Glomerular visceral epithelial cell (primary cell): ENCODE measurements at regions not wholly inside any gene's neighbourhood (a gene's known extent, or its start where the extent isn't known, plus 50 kb on each side); places are given as distances from the start of the nearest gene placed in this dataset.
"Not testable (repeated sequence)": the region's sequence is repeated elsewhere in the genome, so short reads cannot be mapped to it uniquely, and the experiment has no call there.

ENCODE experiments used
- DNase-seq: peaks from one replicate; pipeline ENCODE4 v3.0.0-alpha.2; 2016; ENCODE audit errors: extremely low spot score

DNA sequence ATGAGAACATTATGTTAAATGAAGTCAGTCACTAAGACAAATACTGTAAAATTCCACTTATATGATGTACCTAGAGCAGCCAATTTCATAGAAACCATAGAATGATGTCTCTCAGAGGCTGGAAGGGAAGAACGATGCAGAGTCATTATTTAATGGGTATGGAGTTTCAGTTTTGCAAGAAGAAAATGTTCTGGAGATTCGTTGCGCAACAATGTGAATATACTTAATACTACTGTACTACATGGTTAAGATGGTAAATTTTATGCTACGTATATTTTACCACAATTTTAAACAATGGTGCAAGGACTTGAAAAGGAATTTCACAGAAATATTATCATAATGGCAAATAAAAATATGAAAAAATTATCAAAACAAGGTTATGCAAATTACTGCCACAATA, 972.6 kb downstream of the KCNMA1 start:
- DNase-seq = no peak

DNA sequence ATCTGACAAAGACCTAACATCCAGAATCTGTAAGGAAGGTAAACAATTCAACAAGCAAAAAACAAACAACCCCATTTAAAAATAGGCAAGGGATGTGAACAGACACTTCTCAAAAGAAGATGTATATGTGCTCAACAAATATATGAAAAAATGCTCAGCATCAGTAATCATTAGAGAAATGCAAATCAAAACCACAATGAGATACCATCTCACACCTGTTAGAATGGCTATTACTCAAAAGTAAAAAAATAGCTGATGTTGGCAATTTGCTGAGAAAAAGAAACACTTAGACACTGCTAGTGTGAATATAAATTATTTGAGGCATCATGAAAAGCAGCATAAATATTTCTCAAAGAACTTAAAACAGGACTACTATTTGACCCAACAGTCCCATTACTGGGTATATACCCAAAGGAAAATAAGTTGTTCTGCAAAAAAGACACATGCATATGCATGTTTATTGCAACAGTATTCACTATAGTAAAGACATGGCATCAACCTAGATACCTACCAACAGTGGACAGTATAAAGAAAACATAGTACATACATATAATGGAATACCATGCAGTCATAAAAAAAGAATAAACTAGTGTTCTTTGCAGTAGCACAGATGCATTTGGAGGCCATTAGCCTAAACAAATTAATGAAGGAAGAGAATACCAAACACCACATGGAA, 980.1 kb downstream of the KCNMA1 start:
- DNase-seq = no peak

DNA sequence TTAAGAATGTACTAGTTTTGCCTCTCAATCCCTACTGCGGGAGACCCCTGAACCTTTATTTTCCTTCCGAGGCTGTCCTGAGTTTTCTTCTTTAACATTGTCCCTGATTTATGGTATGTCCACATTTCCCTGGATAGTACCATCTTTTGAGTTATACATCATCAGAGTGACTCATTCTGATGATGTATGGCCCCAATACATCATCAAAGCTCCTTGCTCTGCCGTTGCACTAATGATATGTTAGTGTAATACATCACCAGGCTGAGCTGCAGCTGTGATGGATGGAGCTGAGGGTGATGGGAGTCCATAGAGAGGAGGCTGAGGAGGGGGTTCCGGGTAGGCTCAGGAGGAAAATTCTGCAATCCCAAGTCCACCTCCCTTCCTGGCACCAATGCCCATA, 986.5 kb downstream of the KCNMA1 start:
- no peak for DNase-seq

DNA sequence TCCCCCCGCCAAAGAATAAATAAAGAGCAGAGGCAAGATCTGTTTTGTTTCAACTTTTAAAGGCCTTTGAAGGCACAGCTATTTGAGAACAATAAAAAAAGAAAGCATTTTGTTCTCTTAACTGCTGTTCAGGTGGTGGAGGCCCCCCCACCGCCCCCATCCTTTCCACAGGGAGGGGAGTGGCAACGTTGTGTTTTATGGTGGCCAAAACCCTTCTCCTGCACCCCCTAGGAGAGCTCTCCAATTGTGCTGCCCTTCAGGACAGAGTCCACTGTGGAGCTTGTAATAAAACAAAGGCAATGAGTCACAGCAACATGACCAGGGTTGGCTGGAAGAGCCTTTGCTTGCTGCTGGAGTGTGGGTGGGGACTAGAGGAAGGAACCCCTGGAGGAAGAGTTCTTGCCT, 987.9 kb downstream of the KCNMA1 start:
- DNase-seq = peak; percentile 41

DNA sequence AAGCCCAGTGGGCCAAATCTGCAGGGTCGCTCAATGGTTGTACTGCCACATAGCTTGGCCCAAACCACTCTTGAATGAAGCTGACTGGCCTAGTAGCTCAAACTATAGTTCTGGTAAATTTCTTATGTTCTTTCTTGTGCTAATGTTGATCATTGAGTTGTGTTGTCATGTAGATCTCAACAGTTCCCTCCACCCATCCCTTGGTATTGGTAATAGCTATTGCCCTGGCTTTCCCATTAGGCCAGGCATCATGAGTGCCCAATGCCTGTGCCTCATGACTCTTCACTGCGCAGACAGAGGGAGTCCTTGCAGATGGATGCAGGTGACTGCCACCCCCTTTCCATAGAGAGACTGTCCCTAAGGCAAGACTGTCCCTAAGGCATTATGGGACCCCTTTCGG, 988.4 kb downstream of the KCNMA1 start:
- no peak for DNase-seq

DNA sequence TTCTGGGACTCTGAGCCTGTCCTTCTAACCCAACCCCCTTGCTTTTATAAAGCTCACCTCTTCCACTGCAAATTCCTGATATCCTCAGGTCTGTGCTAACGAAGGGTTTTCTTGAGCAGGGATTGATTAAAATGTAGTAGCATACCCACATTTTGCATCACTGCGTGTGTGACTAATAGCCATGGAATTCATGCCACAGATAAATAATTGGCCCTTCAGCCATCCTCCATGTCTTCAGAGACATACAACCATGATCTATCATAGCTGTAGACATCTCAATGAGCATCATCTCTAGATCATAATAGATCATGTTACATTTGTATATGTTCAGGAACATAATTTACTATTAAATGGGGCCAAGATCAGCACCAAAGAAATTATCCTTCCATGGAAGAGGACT, 990.3 kb downstream of the KCNMA1 start:
- peak; percentile 74 for DNase-seq

DNA sequence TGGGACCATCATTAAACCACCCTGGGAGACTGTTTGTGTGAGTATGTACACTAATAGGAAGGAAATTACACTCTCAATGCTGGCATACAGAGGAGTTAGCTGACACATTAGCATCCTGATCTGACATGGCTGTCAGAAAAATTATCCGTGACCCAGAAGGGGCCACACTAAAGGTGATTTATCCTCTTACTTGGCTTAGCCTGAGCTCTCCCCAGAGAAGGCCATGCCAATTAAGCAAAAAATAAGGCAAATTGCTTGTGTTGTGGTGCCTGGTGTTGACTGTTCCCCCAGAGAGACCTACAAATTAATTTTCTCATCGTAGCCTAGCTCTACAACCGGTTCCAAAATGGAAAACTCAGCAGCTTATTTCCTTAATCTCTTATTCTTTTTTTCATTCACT, 992.3 kb downstream of the KCNMA1 start:
- no peak for DNase-seq

DNA sequence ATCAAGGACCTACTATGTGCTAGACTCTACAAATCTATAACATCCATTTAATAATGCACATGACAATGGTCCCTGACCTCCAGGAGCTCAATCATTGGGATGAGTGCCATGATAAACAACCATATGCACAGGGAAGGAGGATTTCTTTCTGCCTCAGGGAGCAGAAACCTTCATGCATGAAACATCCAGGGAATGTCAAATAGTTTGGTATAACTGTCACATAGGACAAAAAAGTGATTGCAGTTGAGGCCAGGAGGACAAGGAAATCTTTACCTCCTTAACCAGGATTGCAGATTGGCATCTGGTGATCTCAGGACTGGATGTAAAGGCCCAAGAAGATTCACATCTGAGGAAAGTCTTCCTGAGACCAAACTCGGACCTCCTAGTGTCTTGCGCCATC, 993.1 kb downstream of the KCNMA1 start:
- DNase-seq = peak; percentile 69

DNA sequence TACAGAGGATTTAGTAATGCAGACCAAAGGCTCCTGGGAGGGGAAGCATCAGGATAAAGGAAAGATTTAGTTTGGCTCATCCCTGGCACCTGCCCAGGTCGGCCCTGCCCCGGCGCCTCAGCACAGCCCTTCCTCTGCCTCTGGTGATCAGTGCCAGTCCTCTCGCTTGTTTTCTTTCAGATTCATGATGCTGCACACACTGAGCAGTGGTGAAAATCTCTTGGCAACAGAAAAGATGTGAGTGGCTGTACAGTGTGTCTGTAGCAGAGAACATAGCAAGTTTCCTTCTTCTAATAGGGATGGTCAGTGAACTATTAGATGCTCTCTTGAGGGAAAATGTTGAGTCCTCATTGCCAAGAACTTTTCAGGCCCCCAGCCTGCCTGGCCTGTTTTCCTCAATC, 994.1 kb downstream of the KCNMA1 start:
- DNase-seq = no peak

DNA sequence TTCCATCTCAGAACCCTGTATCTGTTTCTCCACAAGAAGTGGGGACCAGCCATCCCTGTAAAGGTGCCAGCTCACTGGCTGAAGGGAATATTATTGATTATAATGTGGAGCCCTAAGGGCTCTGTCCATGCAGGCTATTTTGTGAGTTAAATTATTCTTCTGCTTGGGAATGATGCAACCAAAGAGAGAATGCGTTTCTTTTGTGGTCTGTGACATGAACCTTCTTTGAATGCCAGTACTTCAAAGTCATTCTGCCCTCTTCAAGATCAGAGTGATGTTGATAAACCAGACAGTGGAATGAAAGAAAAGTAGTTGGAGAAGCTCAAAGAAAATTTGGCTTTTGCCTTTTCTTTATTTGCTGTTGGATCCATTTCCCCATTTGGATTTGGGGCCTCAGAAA, 995.2 kb downstream of the KCNMA1 start:
- no peak for DNase-seq

DNA sequence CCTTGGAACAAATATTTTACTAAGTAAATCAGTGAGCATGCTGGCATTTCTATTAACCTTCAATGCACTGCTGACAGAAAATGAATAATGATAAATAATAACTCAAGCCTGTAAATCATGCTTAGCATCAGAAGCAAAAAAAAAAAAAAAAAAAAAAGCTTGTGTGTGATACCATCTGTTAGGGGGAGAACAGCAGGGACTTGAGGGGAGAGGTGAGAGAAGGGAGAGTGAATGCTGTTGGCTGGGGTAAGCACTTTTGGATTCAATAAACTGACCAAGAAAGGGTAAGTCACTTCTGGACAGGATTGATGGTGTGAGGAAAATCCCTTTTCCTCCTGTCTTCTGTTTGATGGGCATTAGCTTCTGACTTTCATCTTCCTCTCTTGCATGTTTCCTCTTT, 996.4 kb downstream of the KCNMA1 start:
- no peak for DNase-seq

DNA sequence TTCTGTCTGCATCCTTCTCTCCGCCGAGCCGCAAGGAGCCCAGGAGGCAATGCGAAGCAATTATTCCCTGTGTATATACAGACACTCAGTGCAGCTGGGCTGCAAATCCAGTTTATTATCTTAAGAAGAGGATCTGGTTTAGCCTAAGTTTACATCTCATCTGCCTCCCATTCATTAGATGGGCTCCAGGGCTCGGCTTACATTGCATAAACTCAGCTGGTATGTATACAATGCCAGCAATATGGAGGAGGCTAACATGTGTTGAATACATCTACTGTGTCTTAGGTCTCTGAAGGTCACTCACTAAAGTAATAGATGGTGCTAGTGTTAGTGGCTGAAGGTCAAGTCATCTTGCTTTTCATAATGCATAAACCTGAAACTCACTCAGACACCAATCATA, 996.8 kb downstream of the KCNMA1 start:
- no peak for DNase-seq

DNA sequence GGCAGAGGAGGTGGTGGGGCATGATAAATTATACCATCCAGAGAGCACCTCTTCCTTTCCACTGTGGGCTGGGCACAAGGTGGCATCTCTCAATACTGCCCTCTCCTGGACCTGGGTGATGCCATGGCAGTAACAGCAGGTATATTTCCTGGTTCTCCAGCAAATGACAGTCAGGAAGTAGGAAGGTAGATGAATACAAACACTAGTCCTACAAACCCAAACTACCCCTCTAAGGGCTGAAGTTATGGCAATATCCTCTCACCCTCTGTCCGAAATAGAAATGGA, 1004.9 kb downstream of the KCNMA1 start:
- peak; percentile 28 for DNase-seq

DNA sequence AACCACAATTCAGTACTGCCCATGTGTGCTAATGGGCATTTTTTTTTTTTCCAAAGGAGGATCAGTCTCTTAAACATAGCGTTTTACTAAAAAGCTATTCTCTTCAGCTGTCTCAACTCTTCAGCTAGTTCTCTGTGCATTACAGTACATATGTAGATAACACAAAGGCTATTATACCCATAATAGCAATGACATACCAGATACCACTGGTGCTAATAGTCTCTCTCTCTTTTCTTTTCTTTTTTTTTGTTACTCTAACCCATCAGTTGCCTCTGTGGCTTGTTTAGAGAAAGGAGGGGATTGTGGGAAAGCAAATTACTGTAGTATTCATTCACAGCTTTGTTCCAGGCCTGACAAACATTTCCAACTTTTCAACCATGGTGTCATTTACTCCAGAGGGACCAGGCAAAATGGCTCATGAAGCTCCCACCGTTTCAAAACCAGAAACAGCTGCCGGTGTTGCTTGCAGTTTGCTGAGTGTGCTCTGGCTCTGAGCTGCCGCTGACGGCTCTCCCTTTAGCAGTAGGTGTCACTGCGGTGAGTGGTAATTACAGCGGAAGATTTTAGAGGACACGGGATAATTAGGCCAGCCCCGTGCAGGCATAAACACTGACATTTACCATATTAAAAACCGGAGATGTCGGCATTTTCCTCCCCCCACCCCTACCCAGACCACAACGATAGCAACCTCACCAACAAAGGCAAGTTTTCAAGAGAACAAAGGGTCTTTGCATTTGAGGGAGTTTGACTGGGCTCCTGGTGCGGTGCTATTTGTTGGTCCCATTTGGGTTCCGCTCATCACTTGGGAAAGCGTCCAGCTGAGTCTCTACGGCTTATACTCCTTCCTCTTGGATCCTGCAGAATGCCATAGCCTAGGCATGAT, 1005.5 kb downstream of the KCNMA1 start:
- DNase-seq = no peak

DNA sequence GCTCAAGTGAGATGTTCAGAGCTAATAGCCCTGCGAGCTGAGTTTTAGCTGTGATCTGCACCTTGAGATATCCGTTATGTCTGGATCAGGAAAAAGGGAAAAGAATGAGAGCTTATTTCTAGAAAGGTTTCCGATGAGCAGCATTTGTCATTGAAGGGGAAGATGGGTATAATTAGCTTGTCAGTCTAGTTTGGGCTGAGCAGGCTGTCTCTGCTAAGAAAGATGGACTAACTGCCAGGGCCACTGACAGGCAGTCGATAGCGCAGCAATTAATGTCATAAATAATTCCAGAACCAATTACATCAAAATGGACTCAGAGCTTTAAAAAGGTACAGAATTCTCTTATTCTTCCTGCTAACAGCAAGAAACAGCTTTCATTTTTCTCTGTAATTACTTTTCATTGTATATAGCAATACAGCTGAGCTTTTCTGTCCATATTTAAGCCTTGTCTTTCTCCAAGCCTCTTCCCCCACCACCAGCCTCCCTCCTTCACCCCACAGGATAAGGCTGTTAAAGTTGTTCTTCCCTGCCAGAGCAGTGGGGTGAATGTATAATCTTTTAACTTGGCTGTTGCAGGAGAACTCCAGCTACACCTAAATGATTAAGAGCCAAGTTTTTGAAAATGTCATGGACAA, 1006.5 kb downstream of the KCNMA1 start:
- no peak for DNase-seq

DNA sequence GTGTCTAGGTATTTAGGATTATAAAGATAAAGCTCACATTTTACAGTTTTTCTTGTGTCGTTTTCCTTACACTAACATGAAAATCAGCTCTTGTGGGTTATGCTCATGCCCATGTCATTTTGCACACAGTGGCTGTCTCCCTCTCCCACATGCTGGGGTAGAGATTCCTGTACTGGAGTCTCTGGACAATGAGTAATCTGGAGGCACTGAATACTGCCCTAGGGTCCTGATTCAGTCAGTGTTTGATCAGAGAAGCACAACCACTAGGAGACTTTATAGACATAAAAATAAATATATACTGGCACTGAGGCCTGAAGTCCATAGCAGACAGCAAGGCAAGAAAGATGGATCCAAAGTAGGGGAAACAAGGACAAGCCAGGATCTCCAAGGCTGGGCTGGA, 1008.8 kb downstream of the KCNMA1 start:
- DNase-seq = no peak

DNA sequence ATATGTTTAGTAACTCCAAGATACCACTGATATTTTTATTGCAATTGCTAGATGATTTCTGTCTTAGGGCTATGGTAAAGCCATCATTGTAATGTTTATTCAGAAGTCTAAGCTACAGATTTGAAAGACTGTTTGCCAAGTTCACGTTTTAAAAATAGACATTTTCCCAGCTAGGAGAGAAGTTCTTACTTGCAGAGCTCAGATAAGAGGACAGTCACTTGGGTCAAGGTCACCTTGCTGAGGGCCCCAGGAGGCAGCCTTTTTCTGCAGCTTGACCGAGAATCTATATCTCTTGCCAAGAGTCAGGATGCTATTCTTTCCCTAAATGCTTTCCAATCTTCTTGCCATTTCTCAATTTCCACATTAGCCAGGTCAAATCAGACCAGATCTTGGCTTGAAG, 1011.2 kb downstream of the KCNMA1 start:
- no peak for DNase-seq

DNA sequence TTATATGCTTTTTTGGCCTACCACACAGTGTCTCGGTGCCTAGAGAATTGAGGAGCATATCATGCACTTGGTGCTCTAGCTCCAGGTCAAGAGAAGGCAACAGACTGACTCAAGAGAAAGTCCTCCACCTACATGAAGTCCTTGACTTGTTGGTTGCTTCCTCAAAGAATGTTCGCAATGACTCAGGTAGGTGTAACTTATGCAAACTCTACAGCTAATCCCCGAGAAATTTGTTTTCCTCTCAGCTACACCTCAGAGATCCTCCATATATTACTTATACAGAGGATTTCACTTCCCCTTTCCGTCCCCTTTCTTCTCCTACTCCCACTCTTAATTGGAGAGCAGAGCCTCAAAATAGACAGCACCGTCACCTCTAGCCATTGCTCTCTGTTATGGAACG, 1013.1 kb downstream of the KCNMA1 start:
- no peak for DNase-seq

DNA sequence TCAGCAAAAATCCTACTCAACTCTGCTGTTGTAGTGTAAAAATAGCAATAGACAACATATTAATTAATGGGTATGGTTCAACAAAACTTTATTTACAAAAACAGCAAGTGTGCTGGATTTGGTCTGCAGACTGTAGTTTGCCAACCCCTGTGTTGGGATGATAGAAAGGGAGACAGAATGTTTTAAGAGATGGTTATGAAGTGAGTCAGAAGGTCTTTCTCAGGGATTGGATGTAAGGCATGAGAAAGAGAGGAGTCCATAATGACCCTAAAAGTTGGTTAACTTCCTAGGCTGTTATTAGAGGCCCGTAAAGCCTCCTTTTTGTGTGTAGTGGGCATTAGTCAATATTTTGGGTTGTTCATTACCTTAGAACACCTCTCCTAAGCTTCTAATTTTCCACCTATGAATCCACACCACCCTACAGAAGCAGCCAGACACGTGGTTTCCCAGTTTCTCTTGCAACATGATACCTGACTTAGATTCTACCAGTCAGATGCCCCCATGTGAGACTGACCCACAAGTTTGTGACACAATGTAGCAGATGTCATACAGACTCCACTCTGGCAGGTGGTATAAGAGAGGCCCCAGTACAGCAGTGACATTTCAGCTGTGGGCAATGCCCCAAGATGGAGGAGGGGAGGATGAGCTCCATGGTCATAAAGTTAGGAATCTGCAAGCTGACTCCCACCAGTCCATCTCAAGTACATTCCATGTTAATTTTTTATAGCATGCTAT, 1015.6 kb downstream of the KCNMA1 start:
- no peak for DNase-seq

DNA sequence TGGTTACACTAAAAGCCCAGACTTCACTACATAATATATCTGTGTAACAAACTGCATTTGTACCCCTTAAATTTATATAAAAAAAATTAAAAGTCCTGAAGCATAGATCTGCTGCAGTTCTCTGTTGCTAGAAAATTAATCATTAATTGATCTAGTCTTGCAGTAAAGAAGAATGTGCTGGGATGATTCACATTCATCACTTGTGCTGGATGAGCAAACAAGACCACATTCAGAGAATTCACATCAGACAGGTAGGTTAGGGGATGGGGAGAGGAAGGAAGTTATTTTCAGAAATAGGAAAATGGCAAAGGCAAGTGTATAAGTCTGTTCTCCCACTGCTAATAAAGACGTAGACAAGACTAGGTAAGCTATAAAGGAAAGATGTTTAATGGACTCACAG, 1019.0 kb downstream of the KCNMA1 start:
- DNase-seq = peak; percentile 64

DNA sequence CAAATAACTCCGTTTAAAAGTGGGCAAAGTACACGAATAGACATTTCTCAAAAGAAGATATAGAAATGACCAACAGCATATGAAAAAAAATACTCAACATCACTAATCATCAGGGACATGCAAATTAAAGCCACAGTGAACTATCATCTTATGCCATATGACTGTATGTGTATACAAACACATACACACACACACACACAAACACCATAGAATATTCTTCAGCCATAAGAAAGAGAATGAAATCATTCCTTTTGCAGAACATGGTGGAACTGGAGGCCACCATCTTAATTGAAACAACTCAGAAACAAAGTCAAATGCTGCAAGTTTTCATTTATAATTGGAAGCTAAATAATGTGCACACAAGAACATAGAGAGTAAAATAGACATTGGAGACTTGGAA, 1019.4 kb downstream of the KCNMA1 start:
- DNase-seq = no peak

DNA sequence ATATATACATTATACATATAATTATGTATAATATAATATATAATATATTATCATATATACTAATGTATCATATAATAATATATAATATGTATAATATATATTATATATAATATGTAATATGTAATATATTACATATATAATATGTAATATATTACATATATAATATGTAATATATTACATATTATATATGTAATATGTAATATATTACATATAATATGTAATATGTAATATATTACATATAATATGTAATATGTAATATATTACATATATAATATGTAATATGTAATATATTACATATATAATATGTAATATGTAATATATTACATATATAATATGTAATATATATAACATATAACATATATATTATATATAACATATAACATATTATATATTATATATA, 1020.9 kb downstream of the KCNMA1 start:
- not testable (repeated sequence) for DNase-seq

DNA sequence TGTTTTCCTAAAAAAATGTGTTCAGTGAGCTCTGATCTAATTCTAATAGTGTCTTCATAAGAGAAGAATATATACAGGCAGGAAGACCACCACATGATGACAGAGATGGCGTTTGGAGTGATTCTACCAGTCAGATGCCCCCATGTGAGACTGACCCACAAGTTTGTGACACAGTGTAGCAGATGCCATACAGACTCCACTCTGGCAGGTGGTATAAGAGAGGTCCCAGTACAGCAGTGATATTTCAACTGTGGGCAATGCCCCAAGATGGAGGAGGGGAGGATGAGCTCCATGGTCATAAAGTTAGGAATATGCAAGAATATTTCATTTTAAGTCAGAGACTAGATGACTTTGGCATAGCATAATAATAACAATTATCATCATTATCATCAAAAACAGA, 1022.6 kb downstream of the KCNMA1 start:
- DNase-seq = no peak
